K562 (cell line): ENCODE measurements at regions not wholly inside any gene's neighbourhood (a gene's known extent, or its start where the extent isn't known, plus 50 kb on each side); places are given as distances from the start of the nearest gene placed in this dataset.

ENCODE experiments used
- ATAC-seq: fragments of 200-7000 bp; cut with Tn5 transposase; 3 replicates; pipeline ENCODE4 v1.9.1; 2020; ENCODE audit warnings: moderate library complexity
- BruUV-seq: library from RNA; stranded (reverse); fragments of 400-500 nt; replicated peaks from 2 replicates; lab custom pipeline; 2021; lab: Mats Ljungman, UMichigan
- CTCF ChIA-PET: fragments of 300-600 bp; formaldehyde crosslinking; extraction: SDS; loops from one replicate; lab custom pipeline; 2021; ENCODE audit warnings: low intra/inter-chr PET ratio; lab: Yijun Ruan, JAX
- POLR2A ChIA-PET: fragments of 300-600, 350-650 bp; sonication (Branson Sonifier 250); formaldehyde crosslinking; extraction: SDS; loops from one replicate; lab custom pipeline; 2021; ENCODE audit warnings: antibody characterized with exemption, inconsistent platforms; lab: Yijun Ruan, JAX
- DNase-seq, 4 experiments: peaks; one replicate each; pipeline versions ENCODE4 v3.0.0 to v3.0.0-alpha.2; 2011 to 2018; ENCODE audit warnings: low spot score in 3 of 4, mixed read lengths in 3 of 4; ENCODE audit errors: extremely low read depth in 1 of 4
- FAIRE-seq: peaks from 2 replicates; lab custom pipeline; 2011; peaks lifted over from hg19 to GRCh38; lab: Jason Lieb, UNC
- H2AFZ ChIP-seq: 2 replicates; pipeline ENCODE4 v1.6.0; 2011; ENCODE audit warnings: low read depth, low read length, control low read depth, inconsistent platforms
- H3K27ac ChIP-seq: fragments of 200-600 bp; 3 replicates; pipeline ENCODE4 v1.8.0; 2011; ENCODE audit warnings: low read depth, mild to moderate bottlenecking, control low read depth, inconsistent platforms, low read length, moderate library complexity, mixed read lengths; ENCODE audit errors: extremely low read depth
- H3K27me3 ChIP-seq, 2 experiments: fragments of 300-600 bp in 1 of 2; 2 replicates in 1 of 2; 3 replicates in 1 of 2; pipeline versions ENCODE4 v1.6.0 to v1.8.0; 2011; ENCODE audit warnings: inconsistent platforms in 2 of 2, low read length in 2 of 2, mild to moderate bottlenecking in 1 of 2, mixed read lengths in 1 of 2, moderate library complexity in 1 of 2; ENCODE audit not compliant: control insufficient read depth in 2 of 2, insufficient read depth in 2 of 2
- H3K36me3 ChIP-seq: fragments of 300-600 bp; 3 replicates; pipeline ENCODE4 v1.8.0; 2011; ENCODE audit warnings: mild to moderate bottlenecking, low read length, inconsistent platforms; ENCODE audit not compliant: control insufficient read depth, insufficient read depth
- H3K4me1 ChIP-seq, 2 experiments: fragments of 200-600 bp in 1 of 2; replicated peaks in 1 of 2; 2 replicates in 1 of 2; 3 replicates in 1 of 2; pipeline versions ENCODE4 v1.5.1 to v1.8.0; 2011; ENCODE audit warnings: inconsistent platforms in 2 of 2, low read length in 2 of 2, mild to moderate bottlenecking in 1 of 2, mixed read lengths in 1 of 2, moderate library complexity in 1 of 2; ENCODE audit not compliant: control insufficient read depth in 2 of 2, insufficient read depth in 2 of 2
- H3K4me2 ChIP-seq: 2 replicates; pipeline ENCODE4 v1.6.1; 2011; ENCODE audit warnings: low read length, control low read depth, inconsistent platforms, mixed read lengths; ENCODE audit not compliant: insufficient read depth
- H3K4me3 ChIP-seq: fragments of 200-600 bp; sonication (generic), shearing (Covaris generic); 2 replicates; pipeline ENCODE4 v1.5.1; 2016; ENCODE audit warnings: control low read depth, inconsistent platforms
- H3K79me2 ChIP-seq: fragments of 200-600 bp; 3 replicates; pipeline ENCODE4 v1.8.0; 2011; ENCODE audit warnings: low read length, inconsistent platforms; ENCODE audit not compliant: control insufficient read depth, insufficient read depth
- H3K9ac ChIP-seq, 2 experiments: 2 replicates each; pipeline versions ENCODE4 v1.6.0 to v1.6.1; 2011; ENCODE audit warnings: low read depth in 2 of 2, low read length in 2 of 2, control low read depth in 1 of 2, inconsistent platforms in 1 of 2, mild to moderate bottlenecking in 1 of 2, mixed read lengths in 1 of 2; ENCODE audit not compliant: insufficient read depth in 1 of 2
- H3K9me1 ChIP-seq: one replicate; pipeline ENCODE4 v1.6.0; 2011; ENCODE audit warnings: inconsistent platforms, mild to moderate bottlenecking, low read length, moderate library complexity; ENCODE audit not compliant: control insufficient read depth, insufficient read depth
- H3K9me3 ChIP-seq: replicated peaks from 2 replicates; pipeline ENCODE4 v1.5.1; 2011; ENCODE audit warnings: low read depth, low read length, inconsistent platforms; ENCODE audit not compliant: control insufficient read depth, insufficient read depth
- H4K20me1 ChIP-seq: replicated peaks from 2 replicates; pipeline ENCODE4 v1.6.1; 2011; ENCODE audit warnings: low read length, inconsistent platforms, mixed read lengths; ENCODE audit not compliant: control insufficient read depth, insufficient read depth
- C11orf30 ChIP-seq: fragments of 450-650 bp; IDR thresholded peaks from 2 replicates; pipeline ENCODE4 v1.6.1; 2016; ENCODE audit warnings: low read depth, mild to moderate bottlenecking
- CBX5 ChIP-seq: IDR thresholded peaks from 2 replicates; pipeline ENCODE4 v1.6.1; 2014; ENCODE audit warnings: low read depth, borderline replicate concordance
- CBX8 ChIP-seq: fragments of 200-600 bp; sonication (generic); IDR thresholded peaks from 2 replicates; pipeline ENCODE4 v1.6.1; 2012; ENCODE audit warnings: borderline replicate concordance, mixed run types, low read depth, mild to moderate bottlenecking, moderate library complexity, mixed read lengths, low read length, control low read depth, inconsistent platforms; ENCODE audit not compliant: poor library complexity, severe bottlenecking; ENCODE audit errors: extremely low read depth
- IRF2 ChIP-seq: sonication (generic); formaldehyde crosslinking; IDR thresholded peaks from 2 replicates; pipeline ENCODE4 v1.8.1; 2022; ENCODE audit warnings: mild to moderate bottlenecking, missing genetic modification reagents
- KHSRP ChIP-seq: fragments of 450-650 bp; IDR thresholded peaks from 2 replicates; pipeline ENCODE4 v1.6.1; 2017
- NFIC ChIP-seq: fragments of 450-650 bp; IDR thresholded peaks from 2 replicates; pipeline ENCODE4 v1.6.1; 2017; ENCODE audit warnings: mild to moderate bottlenecking, inconsistent platforms
- PHB2 ChIP-seq: fragments of 450-650 bp; IDR thresholded peaks from 2 replicates; pipeline ENCODE4 v1.6.1; 2017; ENCODE audit warnings: low read depth
- SAFB2 ChIP-seq: fragments of 200-400 bp; formaldehyde crosslinking; IDR thresholded peaks from 2 replicates; pipeline ENCODE4 v1.6.1; 2018; ENCODE audit warnings: borderline replicate concordance, low read length, low read depth, moderate library complexity; ENCODE audit not compliant: severe bottlenecking
- ZNF121 ChIP-seq: sonication (generic); formaldehyde crosslinking; conservative IDR thresholded peaks from 2 replicates; pipeline ENCODE4 v1.8.0; 2022; ENCODE audit warnings: missing genetic modification reagents
- ZNF133 ChIP-seq: fragments of 250-450 bp; sonication (Bioruptor Pico); IDR thresholded peaks from 2 replicates; pipeline ENCODE4 v1.4.0; 2020; ENCODE audit warnings: mild to moderate bottlenecking
- ZNF785 ChIP-seq: fragments of 250-450 bp; sonication (Bioruptor Pico); IDR thresholded peaks from 2 replicates; pipeline ENCODE4 v1.4.0; 2020; ENCODE audit warnings: mild to moderate bottlenecking
- WGBS: fragments of 100-300 bp; shearing (Covaris generic); methylation state at CpG from one replicate; pipeline ENCODE4 v1.1.6; 2016; ENCODE audit warnings: low coverage, mixed read lengths; ENCODE audit not compliant: insufficient coverage; ENCODE audit errors: missing lambda C conversion rate; 5-methylcytosine and 5-hydroxymethylcytosine counted together
- in situ Hi-C: fragments of 300-500 bp; cut with MboI; formaldehyde crosslinking; loops from 4 replicates; pipeline ENCODE4 v1.15.0; 2018; ENCODE audit warnings: inconsistent platforms, mixed read lengths
- intact Hi-C: fragments of 100-400 bp; cut with micrococcal nuclease; formaldehyde crosslinking; loops from 2 replicates; pipeline ENCODE4 v1.14.2; 2022
- TF ChIP-seq, protein P1 (sequence below): fragments of 450-650 bp; formaldehyde crosslinking; IDR thresholded peaks from 2 replicates; pipeline ENCODE4 v1.4.0; 2020; ENCODE audit warnings: mild to moderate bottlenecking, moderate library complexity

DNA sequence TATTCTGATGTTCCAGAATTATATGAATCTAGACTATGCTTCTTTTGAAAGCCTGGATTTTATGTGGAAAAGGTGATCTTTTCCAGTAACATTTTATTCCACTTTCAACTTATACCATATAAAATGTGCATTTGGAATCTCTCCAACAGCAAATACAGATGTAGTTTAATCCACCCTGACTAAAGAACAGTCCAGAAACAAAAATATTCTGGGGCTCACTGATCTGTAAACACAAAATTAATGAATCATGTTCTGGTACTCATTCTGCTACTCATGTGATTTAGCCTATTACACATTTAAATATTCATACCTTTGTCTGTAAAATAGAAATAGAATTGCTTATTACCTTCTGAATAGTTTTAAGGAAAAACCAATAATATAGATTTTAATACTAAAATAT, 125.8 kb downstream of the ARRDC3 start (continued):
- TF ChIP-seq, protein P1, sequence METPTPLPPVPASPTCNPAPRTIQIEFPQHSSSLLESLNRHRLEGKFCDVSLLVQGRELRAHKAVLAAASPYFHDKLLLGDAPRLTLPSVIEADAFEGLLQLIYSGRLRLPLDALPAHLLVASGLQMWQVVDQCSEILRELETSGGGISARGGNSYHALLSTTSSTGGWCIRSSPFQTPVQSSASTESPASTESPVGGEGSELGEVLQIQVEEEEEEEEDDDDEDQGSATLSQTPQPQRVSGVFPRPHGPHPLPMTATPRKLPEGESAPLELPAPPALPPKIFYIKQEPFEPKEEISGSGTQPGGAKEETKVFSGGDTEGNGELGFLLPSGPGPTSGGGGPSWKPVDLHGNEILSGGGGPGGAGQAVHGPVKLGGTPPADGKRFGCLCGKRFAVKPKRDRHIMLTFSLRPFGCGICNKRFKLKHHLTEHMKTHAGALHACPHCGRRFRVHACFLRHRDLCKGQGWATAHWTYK, result no peak
- TF ChIP-seq CBX8 (no peak), CBX5 (no peak), PHB2 (no peak), ZNF785 (CRISPR knock-in tag) (no peak), C11orf30 (no peak), KHSRP (no peak), ZNF133 (CRISPR knock-in tag) (no peak), IRF2 (CRISPR knock-in tag) (no peak)

DNA sequence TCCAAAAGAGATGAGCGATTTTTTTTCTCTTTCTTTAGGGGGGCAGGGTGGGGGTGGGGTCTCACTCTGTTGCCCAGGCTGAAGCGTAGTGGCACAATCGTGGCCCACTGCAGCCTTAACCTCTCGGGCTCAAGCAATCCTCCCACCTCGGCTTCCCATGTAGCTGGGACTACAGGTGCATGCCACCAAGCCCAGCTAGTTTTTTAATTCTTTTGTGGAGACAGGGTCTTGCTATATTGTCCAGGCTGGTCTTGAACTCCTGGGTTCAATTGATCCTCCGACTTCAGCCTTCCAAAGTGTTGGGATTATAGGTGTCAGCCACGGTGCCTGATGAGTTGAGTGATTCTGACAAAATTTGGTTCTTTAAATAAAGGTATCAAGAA, 127.0 kb downstream of the ARRDC3 start:
- H4K20me1 ChIP-seq, result no peaks in the 10 kb centered on the region
- H3K27me3 ChIP-seq, result no peaks in the 10 kb centered on the region
- intact Hi-C loops, result no loop called here
- ChIA-PET CTCF (no interaction called here), POLR2A (interaction anchor here (1.2 kb wide), 1 partner anchor 9 kb away, joined by 3 read pairs; no protein-coding TSS in a partner anchor)
- no peak overlapping the region for H3K27ac ChIP-seq
- no peak overlapping the region for H3K9ac ChIP-seq
- H3K36me3 ChIP-seq, result no peaks in the 10 kb centered on the region
- no peaks in the 10 kb centered on the region for H3K9me1 ChIP-seq
- WGBS, result 32% methylated on average over 7 of the region's 7 CpGs
- TF ChIP-seq SAFB2 (no peak), NFIC (no peak), ZNF121 (CRISPR knock-in tag) (peak; percentile 81)
- TF ChIP-seq, all 486 proteins: peak for 1
- DNase-seq, result no peak
- Histone ChIP-seq H2AFZ (no peak overlapping the region), H3K79me2 (no peaks in the 10 kb centered on the region), H3K9me3 (no peaks in the 10 kb centered on the region), H3K4me1 (no peaks in the 10 kb centered on the region), H3K4me2 (no peak overlapping the region), H3K4me3 (no peak overlapping the region)
- no peak for ATAC-seq
- no peak for FAIRE-seq
- BruUV-seq, result no TSS peak
- in situ Hi-C loops, result no loop called here
